ENCODE measurements at regions not wholly inside any gene's neighbourhood (a gene's known extent, or its start where the extent isn't known, plus 50 kb on each side); places are given as distances from the start of the nearest gene placed in this dataset.
"Not testable (repeated sequence)": the region's sequence is repeated elsewhere in the genome, so short reads cannot be mapped to it uniquely, and the experiment has no call there.

DNA sequence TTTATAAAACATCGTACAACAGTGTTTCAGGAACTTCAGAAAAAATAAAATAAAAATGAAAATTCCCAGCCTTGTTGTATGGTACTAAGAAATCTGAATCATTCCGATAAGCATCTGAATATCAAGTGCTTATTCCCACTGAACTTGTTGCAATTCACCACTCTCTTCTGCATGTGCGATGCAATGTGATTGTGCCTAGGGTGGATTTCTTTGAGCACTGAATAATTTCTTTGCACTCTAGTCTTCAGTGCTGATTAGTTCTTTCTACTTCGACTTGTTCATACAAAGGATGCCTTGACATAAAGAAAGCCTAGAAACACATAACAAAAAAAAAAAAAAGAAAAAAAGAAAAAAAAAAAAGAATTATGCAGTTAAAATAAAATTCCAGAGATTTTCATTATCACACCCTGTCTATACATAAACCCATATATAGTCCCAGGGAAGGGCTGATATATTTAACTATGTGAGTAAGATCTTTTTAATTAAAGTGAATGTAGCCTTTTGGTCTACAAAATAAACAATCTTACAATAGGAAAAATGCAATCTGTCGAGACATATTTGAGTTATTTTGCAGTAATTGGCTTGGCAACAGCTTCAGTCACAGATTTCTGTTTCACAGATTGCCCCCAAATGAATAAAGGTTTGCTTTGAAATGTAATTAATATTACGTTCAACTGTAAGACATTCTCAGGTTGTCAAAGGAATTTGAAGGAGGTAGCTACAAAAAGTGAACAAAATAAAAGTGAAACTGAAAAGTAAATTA is 1118.9 kb upstream of the CELF2 start:
- DNase-seq = no peak

DNA sequence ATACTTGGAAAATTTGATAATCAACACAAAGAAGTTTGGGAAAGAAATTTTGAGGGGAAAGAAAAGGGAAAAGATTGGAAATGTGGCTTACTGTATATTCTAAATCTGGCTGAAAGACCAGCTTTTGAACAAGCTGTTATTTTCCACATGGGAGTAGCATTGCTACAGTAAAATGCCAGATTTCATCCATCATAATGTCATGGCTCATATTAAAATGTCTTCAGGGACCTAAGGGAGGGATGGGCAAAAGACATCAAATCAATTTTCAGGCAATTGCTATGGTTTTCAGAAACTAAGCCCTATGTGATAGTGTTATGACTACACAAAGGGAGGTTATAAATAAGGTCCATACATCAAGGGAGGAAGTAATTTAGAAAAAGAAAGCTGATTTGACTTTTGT is 1116.9 kb upstream of the CELF2 start:
- no peak for DNase-seq

- no peak for DNase-seq
Measured at GRCh38 chr10:9901971-9902370, 1115.7 kb upstream of the CELF2 start.

DNA sequence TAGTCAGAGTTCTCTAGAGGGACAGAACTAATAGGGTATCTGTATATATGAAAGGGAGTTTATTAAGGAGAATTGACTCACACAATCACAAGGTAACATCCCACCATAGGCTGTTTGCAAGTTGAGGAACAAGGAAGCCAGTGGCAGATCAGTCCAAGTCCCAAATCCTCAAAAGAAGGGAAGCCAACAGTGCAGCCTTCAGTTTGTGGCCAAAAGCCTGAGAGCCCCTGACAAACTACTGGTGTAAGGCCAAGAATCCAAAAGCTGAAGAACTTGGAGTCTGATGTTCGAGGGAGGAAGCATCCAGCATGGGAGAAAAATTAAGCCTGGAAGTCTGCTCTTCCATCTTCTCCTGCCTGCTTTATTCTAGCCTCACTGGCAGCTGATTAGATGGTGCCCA is 1107.2 kb upstream of the CELF2 start:
- DNase-seq = no peak

- DNase-seq = no peak
Measured at GRCh38 chr10:9911488-9911887, 1106.2 kb upstream of the CELF2 start.

DNA sequence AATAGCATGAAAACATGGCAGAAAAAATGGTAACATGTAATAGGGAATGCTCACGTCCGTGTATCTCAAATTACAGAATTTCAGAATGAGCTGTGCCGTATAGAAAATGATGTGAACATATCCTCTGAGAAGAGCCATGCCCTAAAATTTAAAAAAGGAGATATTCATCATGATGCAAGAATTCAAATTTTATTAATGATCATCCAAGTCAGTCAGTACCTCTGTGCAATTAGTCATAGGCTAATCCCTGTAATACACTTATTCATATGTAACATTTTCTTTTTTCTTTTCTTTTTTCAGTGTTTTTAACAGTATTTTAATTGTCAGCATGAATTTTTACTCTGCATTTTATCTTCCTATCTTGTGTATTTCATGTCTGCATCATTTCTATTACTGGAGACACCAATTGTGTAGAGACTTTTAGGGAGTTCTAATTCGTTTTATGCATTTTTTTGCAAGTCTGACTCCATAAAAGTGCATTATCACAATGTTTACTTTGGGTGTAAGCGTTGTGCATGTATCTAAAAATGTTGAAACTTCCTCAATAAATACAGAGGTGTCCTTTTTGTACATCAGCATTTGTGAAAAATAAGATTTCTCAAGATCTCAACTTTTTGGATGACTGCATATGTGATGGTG is 1103.7 kb upstream of the CELF2 start:
- DNase-seq = no peak

GRCh38 chr10:9921544-9921943 is 1096.1 kb upstream of the CELF2 start:
- DNase-seq = no peak

DNA sequence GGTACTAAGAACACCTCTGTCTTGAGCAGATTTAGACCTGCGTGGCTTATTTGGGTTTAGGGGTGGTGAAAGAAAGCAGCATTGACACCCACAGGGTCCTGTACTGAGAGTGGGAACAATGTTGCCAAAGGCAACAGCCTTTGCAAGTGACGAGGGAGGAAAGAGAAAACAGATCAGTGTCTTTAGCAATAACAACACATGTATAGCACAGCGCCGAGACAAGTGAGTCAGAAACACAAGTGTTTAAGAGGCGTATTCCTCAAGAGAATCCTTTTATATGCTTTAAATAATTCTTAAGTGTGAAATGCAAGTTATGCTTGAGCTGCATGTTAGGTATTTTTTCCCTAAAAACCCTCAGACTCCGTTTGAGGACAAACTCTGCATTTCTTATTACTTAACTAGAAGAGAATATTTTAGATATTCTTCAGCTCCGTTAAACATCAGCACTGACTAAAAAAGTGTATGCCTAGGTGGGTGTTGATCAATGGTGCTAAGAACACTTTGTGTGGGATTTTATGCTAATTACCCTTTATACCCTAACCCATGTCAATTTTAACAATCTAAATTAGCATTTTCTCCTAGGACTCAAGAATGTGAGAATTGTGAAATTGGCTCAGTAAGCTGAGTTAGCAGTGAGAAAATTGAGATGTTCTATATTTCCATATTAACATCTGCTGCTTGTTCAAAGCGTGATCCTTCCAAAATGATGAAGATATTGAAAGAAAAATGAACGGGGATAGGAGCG is 1095.4 kb upstream of the CELF2 start:
- no peak for DNase-seq

- no peak for DNase-seq
Measured at GRCh38 chr10:9926003-9926402, 1091.7 kb upstream of the CELF2 start.

- no peak for DNase-seq
Measured at GRCh38 chr10:9926881-9927280, 1090.8 kb upstream of the CELF2 start.

- no peak for DNase-seq
Measured at GRCh38 chr10:9939716-9940115, 1078.0 kb upstream of the CELF2 start.

DNA sequence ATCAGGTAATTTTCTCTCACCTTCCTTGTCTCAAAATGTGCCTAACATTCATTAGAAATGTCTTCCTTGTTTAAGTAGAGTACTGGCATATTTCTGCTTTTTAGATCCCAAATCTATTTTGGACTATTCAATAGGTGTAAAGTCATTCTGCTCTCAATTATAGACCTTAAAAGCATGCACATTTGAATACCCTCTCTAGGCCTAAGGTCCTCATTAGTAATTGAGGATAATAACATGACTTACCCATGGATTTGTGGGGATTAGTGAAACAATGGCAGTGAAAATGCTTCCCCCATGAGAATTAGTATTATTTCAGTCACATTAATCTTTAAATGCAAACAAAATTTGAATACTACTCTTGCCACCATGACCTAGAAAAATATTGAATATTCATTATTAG is 1073.0 kb upstream of the CELF2 start:
- no peak for DNase-seq

- DNase-seq = no peak
Measured at GRCh38 chr10:9950070-9950469, 1067.6 kb upstream of the CELF2 start.

- DNase-seq = no peak
Measured at GRCh38 chr10:9951481-9952257, 1066.0 kb upstream of the CELF2 start.

GRCh38 chr10:9957351-9957750 is 1060.3 kb upstream of the CELF2 start:
- no peak for DNase-seq

GRCh38 chr10:9957876-9958275 is 1059.8 kb upstream of the CELF2 start:
- DNase-seq = not testable (repeated sequence)

- DNase-seq = no peak
Measured at GRCh38 chr10:9965341-9965740, 1052.3 kb upstream of the CELF2 start.

DNA sequence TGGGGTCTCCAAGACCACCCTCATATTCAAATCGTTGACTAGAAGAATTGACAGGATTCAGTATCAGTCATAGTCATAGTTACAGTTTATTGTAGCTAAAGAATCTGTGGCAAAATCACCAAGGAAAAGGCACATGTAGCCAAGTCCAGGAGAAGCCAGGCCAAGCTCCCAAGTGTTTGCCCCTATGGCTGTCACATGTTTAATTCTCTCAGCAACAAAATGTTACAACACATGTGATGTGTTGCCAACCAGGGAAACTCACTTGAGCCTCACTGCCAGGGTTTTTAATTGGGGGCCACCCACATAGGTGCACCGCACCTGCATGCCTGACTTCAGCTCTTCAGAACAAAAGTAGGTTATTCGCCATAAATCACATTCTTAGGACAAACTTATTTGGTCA is 1030.9 kb upstream of the CELF2 start:
- no peak for DNase-seq

DNA sequence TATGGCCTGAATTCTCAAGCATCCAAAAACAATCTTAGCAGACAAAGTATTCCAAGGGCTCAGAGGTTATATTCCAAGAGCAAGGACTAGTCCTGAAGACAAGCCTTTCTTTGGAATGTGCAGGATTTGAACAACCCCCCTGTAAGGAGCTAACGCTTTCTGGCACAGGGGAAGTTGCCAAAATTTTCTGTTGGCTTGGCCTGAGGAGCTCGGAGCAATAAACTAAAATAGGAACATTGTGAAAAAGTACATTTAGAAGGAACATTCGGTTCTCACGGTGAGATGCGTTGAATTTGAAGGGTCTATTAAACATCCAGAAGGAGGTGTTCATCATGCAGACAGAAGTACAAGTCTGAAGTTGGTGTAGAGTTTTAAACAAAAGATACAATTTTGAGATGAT is 1030.5 kb upstream of the CELF2 start:
- no peak for DNase-seq

GRCh38 chr10:9992661-9993060 is 1025.0 kb upstream of the CELF2 start:
- no peak for DNase-seq

DNA sequence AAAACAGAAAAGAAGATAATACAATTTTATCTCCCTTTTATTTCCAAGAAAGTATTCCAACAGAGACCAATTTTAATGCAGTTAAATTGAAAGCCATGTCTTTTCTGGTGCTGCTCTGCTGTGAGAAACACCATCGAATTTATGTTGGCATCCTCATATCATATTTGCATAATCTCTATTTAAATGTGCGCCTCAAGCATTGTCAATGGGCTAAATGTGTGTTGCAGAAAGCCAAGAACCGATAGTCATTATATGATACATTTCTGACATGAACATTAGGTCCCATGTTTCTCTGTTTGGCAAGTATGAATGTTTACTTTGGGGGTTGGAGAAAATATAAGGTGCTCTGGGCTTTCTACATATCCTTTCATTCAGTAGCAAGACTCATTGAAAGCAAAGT is 1023.5 kb upstream of the CELF2 start:
- no peak for DNase-seq

GRCh38 chr10:9999627-10000026 is 1018.0 kb upstream of the CELF2 start:
- DNase-seq = no peak

DNA sequence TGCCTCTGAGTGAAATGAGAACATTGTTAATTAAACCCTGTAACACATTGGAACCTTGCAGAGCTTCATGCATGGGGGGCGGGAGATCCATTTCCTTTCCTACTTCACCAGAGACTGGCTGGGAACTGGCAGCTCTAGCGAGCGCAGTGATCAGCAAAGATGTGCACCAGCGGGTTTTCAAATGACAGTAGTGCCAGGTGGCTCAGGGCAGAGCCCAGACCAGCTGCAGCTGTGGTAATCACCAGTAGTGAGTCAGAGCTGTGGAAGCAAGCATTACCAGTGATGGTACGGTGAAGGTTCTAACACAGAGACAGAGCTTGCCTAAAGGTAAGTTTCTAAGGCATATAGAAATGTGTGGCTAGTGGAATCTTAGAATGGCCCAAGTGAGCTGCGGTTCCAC is 1009.7 kb upstream of the CELF2 start:
- no peak for DNase-seq

All from CD4-positive, alpha-beta T cell treated with Interferon alpha-2 for 1 hour (primary cell).